Posterior cingulate gyrus (tissue), 11 donors: ENCODE measurements at regions not wholly inside any gene's neighbourhood (a gene's known extent, or its start where the extent isn't known, plus 50 kb on each side); places are given as distances from the start of the nearest gene placed in this dataset.
"Not testable (repeated sequence)": the region's sequence is repeated elsewhere in the genome, so short reads cannot be mapped to it uniquely, and the experiment has no call there.

Source experiments
- DNase-seq, 10 donors: peaks; one replicate each; pipeline versions ENCODE4 v3.0.0 to v3.0.0-alpha.2; 2020 to 2021; ENCODE audit warnings: mixed read lengths in 3 of 10
- intact Hi-C: fragments of 100-400 bp; cut with DNase I; formaldehyde crosslinking; loops from one replicate; pipeline ENCODE4 v1.15.1; 2023

DNA sequence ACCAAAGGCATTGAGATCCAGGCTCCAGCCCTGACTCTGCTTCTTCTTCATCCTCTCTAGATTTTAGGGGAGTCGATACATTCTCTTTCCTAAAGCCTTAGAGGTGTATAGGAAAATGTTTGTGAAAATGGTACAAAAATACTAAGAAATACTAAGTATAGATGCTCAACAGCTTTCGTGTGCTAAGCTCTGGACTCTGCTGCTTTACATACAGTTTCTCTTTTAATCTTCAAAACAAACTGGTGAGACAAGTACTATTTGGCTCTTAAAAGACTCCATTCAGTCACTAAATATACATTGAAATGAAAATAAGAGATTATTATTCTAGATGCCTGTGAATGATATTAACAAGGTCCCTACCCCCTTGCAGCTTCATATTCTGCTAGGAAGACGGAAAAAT, 174.5 kb upstream of the TRPM3 start:
- no peak for DNase-seq
- intact Hi-C loops, result no loop called here

DNA sequence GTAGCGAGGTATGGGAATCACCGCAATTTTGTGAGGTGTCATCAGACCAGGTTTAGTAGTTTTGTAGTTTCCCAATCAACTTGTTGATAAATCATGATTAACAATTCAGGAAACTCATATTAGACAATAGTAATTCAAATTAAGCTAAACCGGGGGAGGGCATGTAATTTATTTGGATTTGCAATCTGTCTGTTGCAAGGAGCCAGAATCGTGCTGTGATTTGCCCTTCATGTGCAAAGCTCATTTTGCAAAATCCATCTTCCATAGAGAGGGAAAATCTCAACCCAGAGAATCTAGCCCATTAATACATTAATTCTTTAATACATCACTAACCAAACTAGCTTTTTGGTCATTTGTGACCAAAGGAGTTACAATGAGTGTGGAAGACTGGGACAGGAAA, 164.7 kb upstream of the TRPM3 start:
- DNase-seq, result no peak
- intact Hi-C loops, result loop anchor here (10.0 kb wide), 1 partner anchor 529 kb away; no protein-coding TSS in a partner anchor

DNA sequence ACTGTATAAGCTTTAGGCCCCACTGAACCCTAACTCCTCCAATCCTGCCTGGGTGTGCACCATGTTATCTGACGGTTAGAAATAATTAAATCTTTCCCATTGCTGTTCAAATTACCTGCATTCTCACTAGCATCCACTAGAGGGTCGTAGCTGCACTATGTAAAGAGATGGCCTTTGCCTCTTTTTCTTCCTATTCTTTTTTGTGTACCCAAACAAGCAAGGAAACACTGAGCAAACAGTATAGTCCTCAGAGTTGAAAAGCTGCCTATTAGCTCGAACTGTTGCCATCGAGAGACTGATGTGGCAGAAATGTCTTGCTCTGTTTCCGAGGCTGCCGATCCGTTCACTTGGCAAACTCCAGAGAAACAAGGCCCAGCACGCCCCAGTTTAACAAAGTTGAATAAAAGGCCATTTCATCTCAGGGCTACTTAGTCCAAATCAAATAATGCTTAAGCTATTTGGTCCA, 163.8 kb upstream of the TRPM3 start:
- peak in 8 of 10 donors; percentile 11 to 60 (median 36) for DNase-seq
- intact Hi-C loops, result loop anchor here (2.0 to 10.0 kb wide), 2 partner anchors 484 to 530 kb away; partner anchors contain the start of gene CEMIP2

GRCh38 chr9:71282116-71282515, 160.7 kb upstream of the TRPM3 start:
- intact Hi-C loops, result loop anchor here (10.0 kb wide), 1 partner anchor 533 kb away; no protein-coding TSS in a partner anchor
- not testable (repeated sequence) for DNase-seq

- no peak for DNase-seq
- intact Hi-C loops, result no loop called here
Measured at GRCh38 chr9:71279151-71279739, 157.8 kb upstream of the TRPM3 start.

GRCh38 chr9:71273613-71274012, 152.2 kb upstream of the TRPM3 start:
- intact Hi-C loops, result no loop called here
- no peak for DNase-seq

GRCh38 chr9:71271602-71272001, 150.2 kb upstream of the TRPM3 start:
- no peak for DNase-seq
- intact Hi-C loops, result no loop called here

- DNase-seq, result no peak
- intact Hi-C loops, result no loop called here
Measured at GRCh38 chr9:71270554-71270953, 149.1 kb upstream of the TRPM3 start.

GRCh38 chr9:71269859-71270258, 148.4 kb upstream of the TRPM3 start:
- DNase-seq, result no peak
- intact Hi-C loops, result no loop called here

DNA sequence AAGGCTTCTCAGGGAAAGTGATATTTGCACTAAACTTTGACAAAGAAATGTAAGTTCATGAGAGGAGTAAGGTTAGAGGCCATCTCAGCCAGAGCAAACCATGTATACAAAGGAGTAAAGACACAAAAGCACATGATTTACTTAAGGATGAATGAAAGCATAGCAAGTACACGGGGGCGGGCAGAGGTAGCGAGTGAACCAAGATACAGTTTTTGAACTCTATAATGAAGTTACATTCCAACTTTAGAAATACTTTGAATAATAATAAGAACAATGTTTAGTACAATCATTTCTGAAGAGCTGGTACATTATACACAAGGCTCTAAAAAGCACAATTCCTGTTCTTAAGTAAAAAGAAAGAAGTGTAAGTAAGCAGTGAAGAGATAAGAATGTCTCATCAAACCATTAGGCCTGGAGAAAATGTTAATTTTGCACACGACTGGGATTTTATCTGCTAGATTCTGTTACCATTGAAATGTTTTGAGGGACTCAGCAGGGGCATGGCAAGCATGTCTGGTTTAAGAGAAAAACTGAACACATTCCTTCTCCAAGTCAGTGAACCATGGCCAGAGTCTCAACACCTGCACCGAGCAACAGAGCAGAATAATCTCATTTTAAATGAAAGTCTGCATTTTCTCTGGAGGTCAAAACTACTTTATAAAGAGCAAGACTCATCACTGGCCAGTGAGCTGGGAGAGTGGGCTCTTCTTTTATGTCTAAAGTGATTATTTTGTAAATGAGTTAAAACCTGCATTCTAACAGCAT, 147.6 kb upstream of the TRPM3 start:
- DNase-seq, result no peak
- intact Hi-C loops, result no loop called here

- no peak for DNase-seq
- intact Hi-C loops, result no loop called here
Measured at GRCh38 chr9:71263451-71263850, 142.0 kb upstream of the TRPM3 start.

DNA sequence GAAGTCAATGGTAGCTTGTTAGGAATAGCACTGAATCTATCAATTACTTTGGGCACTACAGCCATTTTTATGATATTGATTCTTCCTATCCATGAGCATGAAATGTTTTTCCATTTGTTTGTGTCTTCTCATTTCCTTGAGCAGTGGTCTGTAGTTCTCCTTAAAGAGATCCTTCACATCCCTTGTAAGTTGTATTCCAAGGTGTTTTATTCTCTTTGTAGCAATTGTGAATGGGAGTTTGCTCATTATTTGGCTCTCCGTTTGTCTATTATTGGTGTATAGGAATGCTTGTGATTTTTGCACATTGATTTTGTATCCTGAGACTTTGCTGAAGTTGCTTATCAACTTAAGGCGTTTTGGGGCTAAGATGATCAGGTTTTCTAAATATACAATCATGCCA, 139.0 kb upstream of the TRPM3 start:
- intact Hi-C loops, DNase-seq: not testable (repeated sequence)

- no peak for DNase-seq
- intact Hi-C loops, result no loop called here
Measured at GRCh38 chr9:71254592-71255277, 133.3 kb upstream of the TRPM3 start.

- intact Hi-C loops, result no loop called here
- no peak for DNase-seq
Measured at GRCh38 chr9:71253011-71253410, 131.6 kb upstream of the TRPM3 start.

GRCh38 chr9:71250581-71250980, 129.2 kb upstream of the TRPM3 start:
- DNase-seq, result no peak
- intact Hi-C loops, result no loop called here

DNA sequence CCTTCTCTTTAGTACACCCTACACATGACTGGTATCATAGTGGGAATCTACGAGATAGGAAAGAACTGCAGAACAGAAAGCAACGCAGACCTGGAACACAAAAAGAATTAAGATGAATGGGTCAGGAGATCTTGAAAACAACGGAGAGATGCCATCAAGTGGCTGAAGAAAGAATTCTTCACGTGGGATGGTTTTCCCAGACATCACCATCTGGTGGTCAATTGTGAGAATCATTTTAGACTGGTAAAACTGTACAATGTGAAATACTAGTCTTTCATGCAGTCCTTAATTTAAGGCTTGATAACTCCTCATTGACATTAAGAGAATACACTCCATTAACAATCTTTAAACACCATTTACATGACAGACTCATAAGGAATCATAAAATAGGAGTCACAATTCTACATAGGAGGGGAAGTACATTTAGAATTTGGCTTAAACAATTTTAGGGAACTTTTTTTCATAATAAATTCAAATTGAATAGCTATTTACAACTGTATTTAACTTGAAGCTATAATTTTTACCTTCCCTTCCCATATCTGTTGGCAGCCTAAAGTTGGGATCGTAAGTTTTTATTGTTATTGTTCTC, 128.4 kb upstream of the TRPM3 start:
- DNase-seq, result peak in 2 of 10 donors; percentile 4 to 10

GRCh38 chr9:71245651-71246050, 124.2 kb upstream of the TRPM3 start:
- intact Hi-C loops, result no loop called here
- no peak for DNase-seq

More for the DNA sequence above, 128.4 kb upstream of the TRPM3 start:
- intact Hi-C loops, result loop anchor here (1.0 kb wide), 2 partner anchors 326 to 610 kb away; no protein-coding TSS in a partner anchor

- intact Hi-C loops, result no loop called here
- no peak for DNase-seq
Measured at GRCh38 chr9:71243951-71244350, 122.5 kb upstream of the TRPM3 start.

DNA sequence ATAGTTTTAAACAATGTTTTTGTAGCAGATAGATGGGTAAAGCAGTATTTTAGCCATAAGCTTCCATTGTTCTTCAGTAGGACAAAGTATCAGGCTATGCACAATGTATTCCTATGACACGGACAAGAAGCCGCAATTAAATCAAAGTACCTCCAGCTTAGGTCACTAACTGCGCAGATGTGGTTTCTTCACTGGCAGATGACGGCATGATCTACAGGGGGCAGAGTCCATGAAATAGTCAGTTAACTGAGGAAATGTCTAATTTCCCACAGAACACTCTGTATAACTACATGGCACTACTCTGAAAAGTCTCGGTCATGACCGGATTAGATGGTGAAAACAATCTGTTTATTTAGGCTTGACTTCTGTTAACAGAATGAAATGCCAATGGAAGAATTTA, 120.7 kb upstream of the TRPM3 start:
- intact Hi-C loops, result no loop called here

GRCh38 chr9:71237051-71237450, 115.6 kb upstream of the TRPM3 start:
- intact Hi-C loops, result loop anchor here (10.0 kb wide), 1 partner anchor 112 kb away; the partner anchor contains the start of gene TRPM3
- DNase-seq, result no peak

More for the DNA sequence above, 120.7 kb upstream of the TRPM3 start:
- no peak for DNase-seq

DNA sequence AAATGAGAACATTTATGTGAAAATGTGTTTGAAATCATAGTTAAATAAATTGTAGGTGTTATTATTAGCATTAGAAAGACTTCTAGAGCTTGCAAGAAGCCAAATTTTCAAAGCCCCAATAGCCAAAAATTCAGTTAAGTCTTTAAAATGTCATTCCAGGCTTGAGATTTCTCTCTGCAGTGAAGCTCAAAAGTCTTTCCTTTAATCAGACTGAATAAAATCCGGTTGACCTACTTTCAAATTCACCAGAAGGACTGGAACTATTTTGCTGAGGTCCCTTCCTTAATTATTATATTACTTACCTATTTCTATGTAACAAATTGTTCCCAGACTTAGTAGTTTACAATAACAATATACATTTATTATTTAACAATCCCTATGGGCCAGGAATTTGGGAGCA, 112.2 kb upstream of the TRPM3 start:
- DNase-seq, result no peak
- intact Hi-C loops, result loop anchor here (10.0 kb wide), 1 partner anchor 109 kb away; the partner anchor contains the start of gene TRPM3
